ENCODE measurements at regions not wholly inside any gene's neighbourhood (a gene's known extent, or its start where the extent isn't known, plus 50 kb on each side); places are given as distances from the start of the nearest gene placed in this dataset.

DNA sequence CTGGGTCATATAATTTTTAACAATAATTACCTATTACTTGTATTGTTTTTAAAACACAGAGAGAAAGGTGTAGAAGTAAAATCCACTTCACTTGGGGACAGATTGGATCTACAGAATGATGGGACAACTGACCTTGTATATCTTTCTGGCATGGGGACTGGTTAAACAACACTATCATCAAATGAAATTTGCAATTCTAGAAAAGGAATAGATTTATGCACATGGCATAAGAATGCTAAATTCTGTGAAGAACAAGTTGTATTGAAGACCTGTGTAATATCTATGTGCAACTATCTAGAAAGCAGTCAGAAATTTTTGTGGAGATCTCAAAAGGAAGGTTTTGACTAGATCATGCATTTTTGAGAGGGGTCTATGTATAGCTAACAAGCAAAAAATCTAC, 106.3 kb upstream of the BMP5 start:
- no peaks in the 10 kb centered on the region for H3K36me3 ChIP-seq (ENCODE audit: control insufficient read depth in 5 of 5, insufficient read depth in 5 of 5, low read length in 5 of 5)
- no peaks in the 10 kb centered on the region for H3K9me3 ChIP-seq (ENCODE audit: control insufficient read depth in 5 of 5, low read length in 5 of 5)
- H3K4me3 ChIP-seq (ENCODE audit: low read depth in 1 of 5, low read length in 5 of 5): no peak overlapping the region
- H3K27me3 ChIP-seq (ENCODE audit: control insufficient read depth in 5 of 5, insufficient read depth in 4 of 5, low read length in 5 of 5): no peaks in the 10 kb centered on the region
- no peak overlapping the region for H3K27ac ChIP-seq (ENCODE audit: low read depth, low read length)
- no peak overlapping the region for H3K9ac ChIP-seq (ENCODE audit: low read length in 5 of 5)
- no peaks in the 10 kb centered on the region for H3K4me1 ChIP-seq (ENCODE audit: control insufficient read depth in 5 of 5, insufficient read depth in 5 of 5, low read length in 5 of 5)

DNA sequence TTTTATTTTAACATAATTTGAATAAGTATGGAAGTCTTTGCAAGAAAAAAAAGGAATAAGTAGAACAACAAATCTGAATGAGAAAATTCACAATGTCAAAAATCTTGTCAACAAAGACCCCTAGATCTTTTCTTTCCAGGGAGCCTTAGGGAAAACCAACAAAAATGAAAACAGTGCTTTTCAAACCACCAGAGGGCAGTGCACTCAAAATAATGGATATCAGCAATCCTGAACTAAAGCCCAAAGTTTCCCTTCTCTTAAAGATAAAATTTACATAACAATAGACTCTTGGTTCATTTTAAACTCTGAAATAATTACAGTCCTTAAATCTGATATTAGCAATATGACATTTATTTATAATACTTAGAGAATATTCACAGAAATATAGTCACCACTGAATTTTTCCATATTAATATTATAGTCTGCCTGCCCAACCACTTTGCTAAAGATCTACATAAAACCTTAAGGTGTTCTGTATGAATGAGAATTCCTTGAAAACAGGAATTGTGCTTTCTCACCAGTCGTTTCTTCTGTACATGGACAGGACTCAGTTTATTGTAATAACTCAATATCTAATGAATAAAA, 105.3 kb upstream of the BMP5 start:
- Histone ChIP-seq H3K9me3 (ENCODE audit: control insufficient read depth in 5 of 5, low read length in 5 of 5) (no peaks in the 10 kb centered on the region), H3K4me1 (ENCODE audit: control insufficient read depth in 5 of 5, insufficient read depth in 5 of 5, low read length in 5 of 5) (no peaks in the 10 kb centered on the region), H3K27me3 (ENCODE audit: control insufficient read depth in 5 of 5, insufficient read depth in 4 of 5, low read length in 5 of 5) (no peaks in the 10 kb centered on the region), H3K27ac (ENCODE audit: low read depth, low read length) (no peak overlapping the region), H3K9ac (ENCODE audit: low read length in 5 of 5) (no peak overlapping the region), H3K4me3 (ENCODE audit: low read depth in 1 of 5, low read length in 5 of 5) (no peak overlapping the region), H3K36me3 (ENCODE audit: control insufficient read depth in 5 of 5, insufficient read depth in 5 of 5, low read length in 5 of 5) (no peaks in the 10 kb centered on the region)

DNA sequence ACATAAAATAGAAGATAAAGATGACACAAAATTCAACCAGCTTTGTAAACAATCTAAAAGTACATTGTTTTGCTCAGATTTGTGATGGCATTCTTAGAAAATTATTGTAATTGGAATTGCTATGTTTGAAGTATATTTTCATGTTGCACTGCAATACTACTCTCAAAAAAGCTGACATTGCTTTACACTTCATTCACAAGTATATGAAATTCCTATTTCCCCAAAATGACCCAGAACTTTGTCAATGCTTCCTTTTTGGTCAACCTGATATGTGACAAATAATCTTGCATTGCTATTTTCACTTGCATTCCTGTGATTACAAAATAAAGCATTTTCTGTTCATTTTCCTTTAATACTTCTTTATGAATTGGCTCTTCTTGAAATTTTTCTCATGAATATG, 104.1 kb upstream of the BMP5 start:
- Histone ChIP-seq H3K9ac (ENCODE audit: low read length in 5 of 5) (no peak overlapping the region), H3K4me1 (ENCODE audit: control insufficient read depth in 5 of 5, insufficient read depth in 5 of 5, low read length in 5 of 5) (no peaks in the 10 kb centered on the region), H3K27me3 (ENCODE audit: control insufficient read depth in 5 of 5, insufficient read depth in 4 of 5, low read length in 5 of 5) (no peaks in the 10 kb centered on the region), H3K4me3 (ENCODE audit: low read depth in 1 of 5, low read length in 5 of 5) (no peak overlapping the region), H3K9me3 (ENCODE audit: control insufficient read depth in 5 of 5, low read length in 5 of 5) (no peaks in the 10 kb centered on the region), H3K36me3 (ENCODE audit: control insufficient read depth in 5 of 5, insufficient read depth in 5 of 5, low read length in 5 of 5) (no peaks in the 10 kb centered on the region), H3K27ac (ENCODE audit: low read depth, low read length) (no peak overlapping the region)

DNA sequence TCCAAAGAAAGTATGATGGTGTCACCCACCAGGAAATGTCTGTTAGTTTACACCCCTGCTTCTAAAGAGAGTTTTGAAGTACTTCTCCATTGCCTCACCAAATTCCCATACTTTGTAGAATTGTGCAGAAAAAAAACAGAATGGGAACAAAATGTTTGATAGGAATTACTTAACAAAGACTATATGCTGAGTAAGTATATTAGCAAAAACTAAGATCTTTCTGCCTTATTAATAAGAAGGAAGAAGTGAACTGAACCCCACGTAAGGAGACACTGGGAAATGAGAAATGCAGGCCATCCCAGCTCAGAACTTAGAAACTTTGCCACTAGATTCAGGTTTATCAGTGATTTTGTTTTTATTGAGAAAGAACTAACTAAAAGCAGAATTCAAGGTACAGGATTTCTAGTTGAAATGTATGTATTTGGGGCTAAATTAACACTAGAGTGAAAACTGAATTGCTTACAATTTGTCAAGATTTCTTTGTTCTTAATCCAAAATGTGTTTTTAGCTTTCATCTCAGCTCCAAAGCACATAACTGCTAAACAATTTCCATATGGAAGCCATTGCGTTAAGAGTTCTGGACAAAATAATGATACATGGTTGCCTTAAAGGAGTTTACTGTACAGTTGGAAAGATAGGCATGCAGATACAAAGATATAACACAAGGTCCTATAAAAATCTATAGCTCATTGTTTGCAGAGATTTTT, 102.7 kb upstream of the BMP5 start:
- Histone ChIP-seq H3K9me3 (ENCODE audit: control insufficient read depth in 5 of 5, low read length in 5 of 5) (no peaks in the 10 kb centered on the region), H3K4me1 (ENCODE audit: control insufficient read depth in 5 of 5, insufficient read depth in 5 of 5, low read length in 5 of 5) (no peaks in the 10 kb centered on the region), H3K4me3 (ENCODE audit: low read depth in 1 of 5, low read length in 5 of 5) (no peak overlapping the region), H3K9ac (ENCODE audit: low read length in 5 of 5) (no peak overlapping the region), H3K36me3 (ENCODE audit: control insufficient read depth in 5 of 5, insufficient read depth in 5 of 5, low read length in 5 of 5) (no peaks in the 10 kb centered on the region), H3K27me3 (ENCODE audit: control insufficient read depth in 5 of 5, insufficient read depth in 4 of 5, low read length in 5 of 5) (no peaks in the 10 kb centered on the region), H3K27ac (ENCODE audit: low read depth, low read length) (no peak overlapping the region)

DNA sequence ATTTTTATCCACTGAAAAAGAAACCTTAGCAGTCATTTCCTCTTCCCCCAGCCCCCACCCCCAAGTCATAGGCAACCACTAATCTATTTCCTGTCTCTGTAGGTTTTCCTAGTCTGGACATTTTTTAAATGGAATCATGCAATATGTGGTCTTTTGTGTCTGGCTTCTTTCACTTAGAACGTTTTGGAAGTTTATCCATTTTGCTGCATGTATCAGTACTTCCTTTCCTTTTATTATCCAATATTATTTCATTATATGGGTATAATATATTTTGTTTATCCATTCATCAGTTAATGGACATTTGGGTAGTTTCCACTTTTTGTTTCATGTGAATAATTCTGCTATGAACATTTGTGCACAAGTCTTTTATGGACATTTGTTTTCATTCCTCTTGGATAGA, 99.3 kb upstream of the BMP5 start:
- Histone ChIP-seq H3K36me3 (ENCODE audit: control insufficient read depth in 5 of 5, insufficient read depth in 5 of 5, low read length in 5 of 5) (no peaks in the 10 kb centered on the region), H3K27ac (ENCODE audit: low read depth, low read length) (no peak overlapping the region), H3K9me3 (ENCODE audit: control insufficient read depth in 5 of 5, low read length in 5 of 5) (no peaks in the 10 kb centered on the region), H3K4me3 (ENCODE audit: low read depth in 1 of 5, low read length in 5 of 5) (no peak overlapping the region), H3K4me1 (ENCODE audit: control insufficient read depth in 5 of 5, insufficient read depth in 5 of 5, low read length in 5 of 5) (no peaks in the 10 kb centered on the region), H3K27me3 (ENCODE audit: control insufficient read depth in 5 of 5, insufficient read depth in 4 of 5, low read length in 5 of 5) (no peaks in the 10 kb centered on the region), H3K9ac (ENCODE audit: low read length in 5 of 5) (no peak overlapping the region)

DNA sequence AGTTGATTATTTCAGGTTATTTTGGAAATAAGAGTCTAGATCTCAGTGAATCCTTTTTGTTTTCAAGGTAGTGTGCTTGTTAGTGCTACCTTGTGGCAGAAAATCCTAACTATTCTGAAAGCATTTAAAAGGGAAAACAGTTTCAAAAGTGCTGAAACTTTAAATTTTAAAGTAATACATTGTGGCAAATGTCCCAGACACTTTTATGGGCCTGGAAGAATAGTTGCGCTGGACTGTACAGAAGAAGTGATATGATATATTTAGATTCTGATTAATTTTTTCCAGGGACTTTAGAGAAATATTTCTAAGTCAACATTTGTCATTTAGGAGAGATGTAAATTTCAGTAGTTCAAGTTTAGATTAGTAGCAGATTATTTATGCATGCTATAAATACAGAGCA, 96.7 kb upstream of the BMP5 start:
- peaks cover 0 to 1% (median 0%) of the 10 kb centered on the region in 5 donors for H3K27me3 ChIP-seq (ENCODE audit: control insufficient read depth in 5 of 5, insufficient read depth in 4 of 5, low read length in 5 of 5)
- no peaks in the 10 kb centered on the region for H3K9me3 ChIP-seq (ENCODE audit: control insufficient read depth in 5 of 5, low read length in 5 of 5)
- H3K9ac ChIP-seq (ENCODE audit: low read length in 5 of 5): no peak overlapping the region
- H3K27ac ChIP-seq (ENCODE audit: low read depth, low read length): no peak overlapping the region
- H3K4me3 ChIP-seq (ENCODE audit: low read depth in 1 of 5, low read length in 5 of 5): no peak overlapping the region
- H3K36me3 ChIP-seq (ENCODE audit: control insufficient read depth in 5 of 5, insufficient read depth in 5 of 5, low read length in 5 of 5): no peaks in the 10 kb centered on the region
- no peaks in the 10 kb centered on the region for H3K4me1 ChIP-seq (ENCODE audit: control insufficient read depth in 5 of 5, insufficient read depth in 5 of 5, low read length in 5 of 5)

DNA sequence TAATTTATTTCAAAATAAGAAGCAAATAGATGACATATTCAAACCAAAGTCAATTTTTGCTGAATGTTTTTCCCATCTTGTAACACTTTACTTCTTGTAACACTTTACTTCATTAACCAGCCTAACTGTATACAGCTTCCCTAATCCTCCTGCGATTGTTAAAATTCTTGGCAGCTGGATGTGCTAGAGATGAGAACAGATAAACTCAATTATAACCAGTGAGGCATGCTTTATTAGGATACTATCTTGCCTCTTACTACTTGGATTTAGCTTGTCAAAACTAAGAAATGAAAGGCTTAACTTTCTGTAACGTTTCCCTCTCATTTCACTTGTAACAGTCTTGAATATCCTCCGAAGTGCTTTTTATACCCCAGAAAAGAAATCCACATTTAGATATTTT, 94.1 kb upstream of the BMP5 start:
- H3K9ac ChIP-seq (ENCODE audit: low read length in 5 of 5): no peak overlapping the region
- no peaks in the 10 kb centered on the region for H3K9me3 ChIP-seq (ENCODE audit: control insufficient read depth in 5 of 5, low read length in 5 of 5)

DNA sequence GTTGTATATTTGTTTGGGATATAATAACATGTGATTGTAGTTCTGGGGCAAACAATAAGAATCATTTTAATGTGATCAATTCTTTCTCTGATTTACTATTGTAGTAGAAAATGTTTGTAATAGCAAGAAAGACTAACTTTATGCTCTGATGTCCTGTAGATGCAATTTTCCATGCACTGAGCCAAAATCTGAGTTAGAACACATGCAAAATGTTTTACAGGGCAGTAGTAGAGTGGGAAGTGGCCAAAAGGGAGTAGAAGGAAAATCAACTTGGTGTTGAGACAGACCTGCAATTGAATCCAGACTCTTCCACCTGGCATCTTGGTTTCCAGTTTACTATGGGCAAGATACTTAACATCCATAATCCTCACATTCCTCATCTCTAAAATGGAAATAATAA, 93.5 kb upstream of the BMP5 start:
- Histone ChIP-seq H3K4me3 (ENCODE audit: low read depth in 1 of 5, low read length in 5 of 5) (no peak overlapping the region), H3K27me3 (ENCODE audit: control insufficient read depth in 5 of 5, insufficient read depth in 4 of 5, low read length in 5 of 5) (peaks cover 0 to 3% (median 0%) of the 10 kb centered on the region in 5 donors), H3K9me3 (ENCODE audit: control insufficient read depth in 5 of 5, low read length in 5 of 5) (no peaks in the 10 kb centered on the region), H3K27ac (ENCODE audit: low read depth, low read length) (no peak overlapping the region), H3K4me1 (ENCODE audit: control insufficient read depth in 5 of 5, insufficient read depth in 5 of 5, low read length in 5 of 5) (no peaks in the 10 kb centered on the region), H3K36me3 (ENCODE audit: control insufficient read depth in 5 of 5, insufficient read depth in 5 of 5, low read length in 5 of 5) (no peaks in the 10 kb centered on the region), H3K9ac (ENCODE audit: low read length in 5 of 5) (no peak overlapping the region)

More for the DNA sequence above, 94.1 kb upstream of the BMP5 start:
- Histone ChIP-seq H3K4me3 (ENCODE audit: low read depth in 1 of 5, low read length in 5 of 5) (no peak overlapping the region), H3K27ac (ENCODE audit: low read depth, low read length) (no peak overlapping the region), H3K4me1 (ENCODE audit: control insufficient read depth in 5 of 5, insufficient read depth in 5 of 5, low read length in 5 of 5) (no peaks in the 10 kb centered on the region), H3K36me3 (ENCODE audit: control insufficient read depth in 5 of 5, insufficient read depth in 5 of 5, low read length in 5 of 5) (no peaks in the 10 kb centered on the region), H3K27me3 (ENCODE audit: control insufficient read depth in 5 of 5, insufficient read depth in 4 of 5, low read length in 5 of 5) (peaks cover 0 to 3% (median 0%) of the 10 kb centered on the region in 5 donors)

DNA sequence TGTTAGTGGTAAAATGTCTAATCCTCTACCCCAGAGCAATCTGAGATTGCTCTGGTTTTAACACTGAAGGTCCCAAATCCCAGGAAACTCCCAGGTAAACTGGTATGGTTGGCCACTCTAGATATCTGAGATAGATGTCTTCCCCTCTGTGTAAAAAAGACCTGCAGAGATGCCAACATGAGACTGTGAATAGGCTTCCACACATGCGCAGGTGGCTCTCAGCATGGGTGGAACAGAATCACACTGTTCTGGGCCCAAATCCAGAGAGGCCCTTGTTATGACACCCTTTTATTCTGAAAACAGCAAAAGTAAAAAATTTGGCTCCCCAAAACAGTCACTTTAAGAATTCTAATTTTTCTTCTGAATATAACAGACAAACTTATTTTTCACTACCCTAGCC, 88.7 kb upstream of the BMP5 start:
- Histone ChIP-seq H3K27ac (ENCODE audit: low read depth, low read length) (no peak overlapping the region), H3K4me3 (ENCODE audit: low read depth in 1 of 5, low read length in 5 of 5) (no peak overlapping the region), H3K4me1 (ENCODE audit: control insufficient read depth in 5 of 5, insufficient read depth in 5 of 5, low read length in 5 of 5) (peaks cover 0 to 8% (median 0%) of the 10 kb centered on the region in 5 donors), H3K27me3 (ENCODE audit: control insufficient read depth in 5 of 5, insufficient read depth in 4 of 5, low read length in 5 of 5) (peaks cover 0 to 3% (median 0%) of the 10 kb centered on the region in 5 donors), H3K9ac (ENCODE audit: low read length in 5 of 5) (no peak overlapping the region), H3K9me3 (ENCODE audit: control insufficient read depth in 5 of 5, low read length in 5 of 5) (no peaks in the 10 kb centered on the region), H3K36me3 (ENCODE audit: control insufficient read depth in 5 of 5, insufficient read depth in 5 of 5, low read length in 5 of 5) (no peaks in the 10 kb centered on the region)

DNA sequence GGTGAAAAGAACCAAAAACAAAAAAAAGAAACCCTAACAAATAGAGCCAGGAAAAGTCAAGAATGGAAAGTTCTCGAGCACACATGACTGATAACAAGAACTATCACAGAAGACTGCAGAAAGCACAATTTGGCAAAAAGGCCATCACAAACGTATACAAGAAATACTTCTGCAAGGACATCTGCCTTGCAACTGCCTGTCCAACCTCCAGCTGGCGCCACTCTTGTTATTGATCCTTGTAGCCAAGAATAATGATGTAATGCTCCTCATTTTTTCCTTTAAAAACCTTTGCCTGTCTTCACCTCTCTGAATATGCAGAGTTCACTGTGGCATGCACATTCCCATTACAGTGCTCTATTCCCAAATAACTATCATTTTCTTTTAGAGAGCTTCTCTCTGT, 87.9 kb upstream of the BMP5 start:
- Histone ChIP-seq H3K4me1 (ENCODE audit: control insufficient read depth in 5 of 5, insufficient read depth in 5 of 5, low read length in 5 of 5) (peaks cover 0 to 8% (median 0%) of the 10 kb centered on the region in 5 donors), H3K4me3 (ENCODE audit: low read depth in 1 of 5, low read length in 5 of 5) (no peak overlapping the region), H3K9me3 (ENCODE audit: control insufficient read depth in 5 of 5, low read length in 5 of 5) (no peaks in the 10 kb centered on the region), H3K27me3 (ENCODE audit: control insufficient read depth in 5 of 5, insufficient read depth in 4 of 5, low read length in 5 of 5) (peaks cover 0 to 3% (median 0%) of the 10 kb centered on the region in 5 donors), H3K27ac (ENCODE audit: low read depth, low read length) (no peak overlapping the region), H3K36me3 (ENCODE audit: control insufficient read depth in 5 of 5, insufficient read depth in 5 of 5, low read length in 5 of 5) (no peaks in the 10 kb centered on the region), H3K9ac (ENCODE audit: low read length in 5 of 5) (no peak overlapping the region)

Data from subcutaneous abdominal adipose tissue (tissue), 5 donors.